SK-MEL-5 (cell line): ENCODE measurements at regions not wholly inside any gene's neighbourhood (a gene's known extent, or its start where the extent isn't known, plus 50 kb on each side); places are given as distances from the start of the nearest gene placed in this dataset.
"Not testable (repeated sequence)": the region's sequence is repeated elsewhere in the genome, so short reads cannot be mapped to it uniquely, and the experiment has no call there.

ENCODE experiments used
- DNase-seq: peaks from one replicate; pipeline ENCODE4 v3.0.0-alpha.2; 2016; ENCODE audit warnings: low read depth, low spot score
- in situ Hi-C: cut with HindIII; loops from 2 replicates; pipeline ENCODE4 v1.10.0; 2016; ENCODE audit warnings: low sequenced_read_pairs, high pct_unique_total_duplicates, low pct_unique_long_range_greater_than_20kb

GRCh38 chr16:22722551-22723541, 91.1 kb upstream of the HS3ST2 start:
- DNase-seq, in situ Hi-C loops: not testable (repeated sequence)

- in situ Hi-C loops: no loop called here
- no peak for DNase-seq
These were observed 87.1 kb upstream of the HS3ST2 start for GRCh38 chr16:22726868-22727267.

- no peak for DNase-seq
- in situ Hi-C loops: no loop called here
These were observed 86.4 kb upstream of the HS3ST2 start for GRCh38 chr16:22727285-22728166.

- DNase-seq: no peak
- in situ Hi-C loops: no loop called here
These were observed 85.7 kb upstream of the HS3ST2 start for GRCh38 chr16:22728167-22728836.

GRCh38 chr16:22732400-22732799, 81.6 kb upstream of the HS3ST2 start:
- in situ Hi-C loops: no loop called here
- no peak for DNase-seq

GRCh38 chr16:22732959-22733358, 81.0 kb upstream of the HS3ST2 start:
- in situ Hi-C loops: no loop called here
- DNase-seq: no peak

GRCh38 chr16:22734368-22734767, 79.6 kb upstream of the HS3ST2 start:
- in situ Hi-C loops: no loop called here
- DNase-seq: no peak

GRCh38 chr16:22736791-22737190, 77.2 kb upstream of the HS3ST2 start:
- in situ Hi-C loops: no loop called here
- no peak for DNase-seq

- no peak for DNase-seq
- in situ Hi-C loops: no loop called here
These were observed 74.9 kb upstream of the HS3ST2 start for GRCh38 chr16:22739077-22739476.

- DNase-seq: no peak
- in situ Hi-C loops: no loop called here
These were observed 70.6 kb upstream of the HS3ST2 start for GRCh38 chr16:22743401-22743800.

- in situ Hi-C loops: no loop called here
These were observed 62.8 kb upstream of the HS3ST2 start for GRCh38 chr16:22751104-22751667.

GRCh38 chr16:22751685-22752084, 62.3 kb upstream of the HS3ST2 start:
- no peak for DNase-seq
- in situ Hi-C loops: no loop called here

More at GRCh38 chr16:22751104-22751667, 62.8 kb upstream of the HS3ST2 start:
- DNase-seq: no peak

GRCh38 chr16:22753451-22753850, 60.5 kb upstream of the HS3ST2 start:
- in situ Hi-C loops: no loop called here
- no peak for DNase-seq

- in situ Hi-C loops: no loop called here
- DNase-seq: no peak
These were observed 59.4 kb upstream of the HS3ST2 start for GRCh38 chr16:22754577-22754976.

GRCh38 chr16:22757202-22757601, 56.8 kb upstream of the HS3ST2 start:
- DNase-seq: no peak
- in situ Hi-C loops: no loop called here

GRCh38 chr16:22762486-22762885, 51.5 kb upstream of the HS3ST2 start:
- in situ Hi-C loops: no loop called here

GRCh38 chr16:22763437-22764080, 50.4 kb upstream of the HS3ST2 start:
- DNase-seq: peak; percentile 15
- in situ Hi-C loops: no loop called here

More at GRCh38 chr16:22762486-22762885, 51.5 kb upstream of the HS3ST2 start:
- no peak for DNase-seq
